IPS-NIHi11 (cell line): ENCODE measurements at regions not wholly inside any gene's neighbourhood (a gene's known extent, or its start where the extent isn't known, plus 50 kb on each side); places are given as distances from the start of the nearest gene placed in this dataset.
"Not testable (repeated sequence)": the region's sequence is repeated elsewhere in the genome, so short reads cannot be mapped to it uniquely, and the experiment has no call there.

ENCODE experiments used
- DNase-seq: peaks from one replicate; pipeline ENCODE4 v3.0.0; 2012; ENCODE audit warnings: mixed read lengths, low spot score

DNA sequence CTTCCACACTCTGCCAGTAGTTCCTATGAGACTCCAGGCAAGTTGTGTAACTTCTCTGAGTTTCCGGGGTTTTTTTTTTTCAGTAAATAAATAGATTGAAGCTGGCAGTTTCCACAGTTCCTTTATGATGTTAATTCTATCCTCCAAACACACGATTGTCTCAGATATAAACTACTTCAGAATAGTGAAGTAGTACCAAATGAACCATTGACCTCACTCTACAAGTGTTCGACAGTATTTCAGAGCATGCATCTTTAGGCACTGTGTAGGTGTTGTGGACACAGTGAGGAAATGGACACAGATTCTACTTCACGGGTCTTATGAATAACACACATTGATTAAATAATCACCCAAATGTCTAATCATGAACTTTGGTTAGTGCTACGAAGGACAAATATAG is 136.1 kb upstream of the IGSF10 start:
- no peak for DNase-seq

DNA sequence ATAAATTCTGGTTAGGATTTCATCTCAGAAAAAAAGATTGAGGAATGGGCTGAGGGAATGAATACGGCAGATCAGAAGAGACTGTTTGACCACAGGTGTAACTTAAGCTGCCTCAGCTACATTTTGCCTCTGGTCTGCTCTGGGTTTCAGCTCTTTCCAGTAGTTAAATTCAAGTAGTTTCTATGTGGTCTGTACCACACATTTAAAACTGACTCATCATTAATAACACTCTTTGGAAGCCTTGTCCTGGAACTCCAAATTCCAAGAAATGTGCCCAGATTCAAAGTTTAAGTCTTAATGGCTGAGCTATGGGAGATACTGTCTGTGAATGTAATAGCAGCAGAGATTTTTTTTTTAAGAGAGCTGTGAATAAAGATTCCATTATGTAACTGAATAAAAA is 133.1 kb upstream of the IGSF10 start:
- no peak for DNase-seq

DNA sequence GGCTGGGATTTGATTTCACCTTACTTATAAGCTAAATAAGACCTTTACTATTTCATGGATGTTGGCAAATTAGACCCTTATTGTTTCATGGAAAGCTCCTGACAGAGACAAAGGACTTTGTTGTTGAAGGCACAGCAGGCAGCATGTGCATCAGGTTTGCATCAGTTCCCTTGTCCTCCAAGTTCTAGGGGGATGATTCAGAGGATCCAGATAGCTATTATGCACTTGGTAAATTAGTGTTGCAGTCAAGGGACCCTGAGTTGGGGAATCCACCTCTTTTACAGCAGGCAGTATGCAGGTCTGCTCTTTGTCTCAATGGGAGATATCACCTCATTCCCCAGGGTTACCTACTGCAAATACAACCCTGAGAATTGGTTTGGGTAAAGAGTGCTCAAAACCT is 131.4 kb upstream of the IGSF10 start:
- DNase-seq = peak; percentile 19

- no peak for DNase-seq
Measured at GRCh38 chr3:151591441-151591840, 130.6 kb upstream of the IGSF10 start.

DNA sequence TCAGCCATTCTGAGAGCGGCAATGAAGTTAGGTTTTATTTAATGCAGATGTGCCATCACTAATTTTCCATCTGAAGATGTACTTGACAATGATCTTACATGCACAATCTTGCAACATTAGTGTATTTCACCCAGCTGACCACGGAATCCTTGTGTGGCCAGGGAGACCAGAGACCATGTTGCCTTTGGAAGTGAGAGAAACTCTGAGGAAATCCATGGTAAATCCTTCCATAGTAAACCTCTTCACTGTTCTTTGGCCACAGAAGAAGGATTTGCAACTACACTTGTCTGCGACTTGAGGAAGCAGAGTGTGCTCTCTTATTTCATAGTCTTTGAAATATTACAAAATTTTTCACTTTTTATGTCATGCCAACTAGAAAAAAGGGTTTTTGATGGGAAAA is 128.4 kb upstream of the IGSF10 start:
- DNase-seq = no peak

- not testable (repeated sequence) for DNase-seq
Measured at GRCh38 chr3:151587659-151588058, 126.8 kb upstream of the IGSF10 start.

- DNase-seq = no peak
Measured at GRCh38 chr3:151584566-151584965, 123.7 kb upstream of the IGSF10 start.

GRCh38 chr3:151581035-151581434 is 120.2 kb upstream of the IGSF10 start:
- DNase-seq = no peak

- no peak for DNase-seq
Measured at GRCh38 chr3:151580591-151580990, 119.7 kb upstream of the IGSF10 start.

DNA sequence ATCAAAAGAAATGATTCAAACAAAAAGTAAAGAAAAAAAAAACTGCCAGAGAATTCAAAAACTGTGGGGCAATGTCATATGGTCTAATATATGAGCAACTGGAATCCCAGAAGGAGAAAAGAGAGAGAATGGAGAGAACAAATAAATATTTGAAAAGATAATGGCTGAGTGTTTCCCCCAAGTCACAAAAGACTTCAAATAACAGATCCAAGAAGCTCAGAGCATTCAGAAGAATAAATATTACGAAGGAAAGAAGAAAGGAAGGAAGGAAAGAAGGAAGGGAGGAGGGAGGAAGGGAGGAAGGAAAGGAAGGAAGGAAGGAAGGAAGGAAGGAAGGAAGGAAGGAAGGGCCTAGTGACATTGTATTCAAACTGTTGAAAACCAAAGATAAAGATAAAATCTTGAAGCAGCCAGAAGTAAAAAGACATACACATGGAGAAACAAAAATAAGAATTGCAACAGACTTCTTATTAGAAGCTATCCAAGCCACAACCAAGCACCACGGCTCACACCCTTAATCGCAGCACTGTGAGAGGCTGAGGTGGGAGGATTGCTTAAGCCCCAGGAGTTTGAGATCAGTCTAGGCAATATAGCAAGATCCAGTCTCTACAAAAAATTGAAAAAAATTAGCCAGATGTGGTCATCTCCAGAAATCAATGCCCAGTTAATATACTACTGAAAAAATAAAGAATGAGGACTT is 118.9 kb upstream of the IGSF10 start:
- no peak for DNase-seq

GRCh38 chr3:151578495-151578894 is 117.6 kb upstream of the IGSF10 start:
- DNase-seq = no peak

GRCh38 chr3:151576511-151577137 is 115.8 kb upstream of the IGSF10 start:
- no peak for DNase-seq

GRCh38 chr3:151568184-151568583 is 107.3 kb upstream of the IGSF10 start:
- DNase-seq = no peak

- peak; percentile 16 for DNase-seq
Measured at GRCh38 chr3:151567477-151567876, 106.6 kb upstream of the IGSF10 start.

DNA sequence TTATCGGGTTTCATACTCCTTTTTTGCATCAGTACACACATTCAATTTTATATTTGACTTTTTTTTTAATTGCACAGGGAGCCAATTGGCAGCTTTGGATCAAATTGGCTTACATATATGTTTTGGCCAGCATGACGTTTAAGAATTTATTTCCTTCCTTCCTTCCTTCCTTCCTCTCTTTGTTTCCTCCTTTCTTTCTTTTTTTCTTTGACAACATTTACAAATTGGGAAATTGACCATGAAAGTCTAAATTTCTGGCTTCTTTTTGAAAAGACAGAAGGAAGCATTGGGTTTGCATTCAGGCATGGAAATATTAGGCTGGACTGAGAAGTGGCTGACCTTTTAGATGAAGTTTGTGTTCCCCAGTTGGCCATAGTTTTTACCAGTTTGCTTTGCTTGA is 103.4 kb upstream of the IGSF10 start:
- no peak for DNase-seq

DNA sequence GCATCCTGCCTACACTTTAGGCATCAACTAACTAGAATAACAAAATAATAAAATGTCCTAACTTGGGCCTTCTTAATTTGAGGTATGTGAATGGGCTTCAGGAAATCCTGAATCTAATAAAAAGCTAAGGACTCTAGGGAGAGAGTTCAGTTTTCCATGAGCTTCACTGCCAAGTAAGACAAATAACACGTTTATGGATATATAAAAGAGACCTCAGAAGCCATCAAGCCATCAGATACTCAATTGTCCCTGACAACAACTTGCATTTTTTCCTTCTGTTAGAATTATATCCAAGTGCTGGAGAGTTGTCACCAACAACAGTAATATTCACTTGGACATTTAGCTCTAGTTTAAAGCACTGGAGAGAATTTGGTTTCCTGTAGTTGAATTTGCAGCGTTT is 102.4 kb upstream of the IGSF10 start:
- DNase-seq = no peak

- DNase-seq = no peak
Measured at GRCh38 chr3:151562891-151563290, 102.0 kb upstream of the IGSF10 start.

DNA sequence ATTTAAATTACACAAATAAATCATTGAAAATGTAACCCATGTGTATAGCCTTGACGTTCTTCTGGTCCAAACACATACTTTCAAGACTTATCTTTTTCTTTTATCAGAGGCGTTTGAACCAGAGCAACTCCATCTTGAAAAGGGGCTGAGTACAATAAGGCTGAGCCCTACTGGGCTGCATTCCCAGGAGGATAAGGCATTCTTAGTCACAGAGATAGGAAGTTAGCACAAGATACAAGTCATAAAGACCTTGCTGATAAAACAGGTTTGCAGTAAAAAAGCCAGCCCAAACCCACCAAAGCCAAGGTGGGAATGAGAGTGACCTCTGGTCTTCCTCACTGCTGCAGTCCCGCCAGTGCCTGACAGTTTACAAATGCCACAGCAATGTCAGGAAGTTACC is 101.0 kb upstream of the IGSF10 start:
- no peak for DNase-seq

GRCh38 chr3:151560738-151561137 is 99.9 kb upstream of the IGSF10 start:
- no peak for DNase-seq

DNA sequence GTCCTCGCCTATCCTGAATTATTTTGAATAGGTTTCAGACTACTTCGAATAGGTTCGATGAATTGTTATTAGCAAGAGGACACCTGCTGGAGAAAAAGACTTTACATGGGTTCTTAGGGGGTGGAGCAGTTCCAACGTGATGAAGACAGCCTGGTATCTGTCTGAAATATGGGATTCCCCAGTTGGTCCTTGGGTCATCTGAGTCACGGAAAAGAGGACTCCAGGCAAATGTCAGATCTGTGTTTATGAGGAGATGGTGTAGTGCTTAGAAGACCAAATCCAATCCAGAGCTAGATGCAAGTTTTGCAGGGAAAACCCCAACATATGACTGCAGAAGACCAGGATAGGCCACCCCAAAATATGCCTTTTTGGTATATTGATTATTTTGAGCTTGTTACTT is 98.9 kb upstream of the IGSF10 start:
- DNase-seq = no peak

- no peak for DNase-seq
Measured at GRCh38 chr3:151558661-151559060, 97.8 kb upstream of the IGSF10 start.

DNA sequence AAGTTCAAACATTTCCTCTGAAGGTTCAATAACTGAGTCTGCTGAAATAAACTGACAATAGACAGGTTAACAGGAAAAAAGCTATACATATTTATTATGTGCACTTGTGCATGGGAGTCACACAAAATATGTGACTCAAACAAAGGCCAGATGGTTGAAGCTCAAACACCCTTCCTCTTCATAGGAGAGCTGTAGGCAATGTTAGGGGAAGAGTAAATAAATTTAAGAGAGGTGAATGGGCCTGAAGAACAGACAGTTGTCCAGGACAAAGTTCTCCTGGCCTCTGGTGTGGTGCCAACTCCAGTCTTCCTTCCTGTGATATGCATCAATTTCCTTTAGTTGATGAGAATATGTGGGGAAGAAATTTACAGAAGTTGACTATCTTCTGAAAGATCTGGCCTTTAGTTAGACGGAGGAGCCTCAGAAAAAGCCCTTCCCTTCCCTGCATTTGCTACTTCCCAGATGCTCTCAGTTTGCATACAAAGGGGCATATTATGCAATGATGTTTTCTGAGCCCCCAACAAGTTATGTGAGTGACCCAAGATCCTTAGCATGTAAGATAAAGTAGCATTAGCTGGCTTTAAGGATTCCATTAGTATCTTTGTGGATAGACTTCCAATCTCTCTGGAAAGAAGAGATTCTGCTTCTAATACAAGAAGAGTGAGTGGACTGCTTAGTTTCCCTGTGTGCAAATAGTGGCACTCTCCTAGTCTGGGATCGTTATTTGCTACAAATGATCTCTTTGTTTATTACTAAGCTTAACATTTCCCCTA is 96.4 kb upstream of the IGSF10 start:
- no peak for DNase-seq

- DNase-seq = no peak
Measured at GRCh38 chr3:151556596-151556995, 95.7 kb upstream of the IGSF10 start.
